ENCODE measurements at regions not wholly inside any gene's neighbourhood (a gene's known extent, or its start where the extent isn't known, plus 50 kb on each side); places are given as distances from the start of the nearest gene placed in this dataset.

DNA sequence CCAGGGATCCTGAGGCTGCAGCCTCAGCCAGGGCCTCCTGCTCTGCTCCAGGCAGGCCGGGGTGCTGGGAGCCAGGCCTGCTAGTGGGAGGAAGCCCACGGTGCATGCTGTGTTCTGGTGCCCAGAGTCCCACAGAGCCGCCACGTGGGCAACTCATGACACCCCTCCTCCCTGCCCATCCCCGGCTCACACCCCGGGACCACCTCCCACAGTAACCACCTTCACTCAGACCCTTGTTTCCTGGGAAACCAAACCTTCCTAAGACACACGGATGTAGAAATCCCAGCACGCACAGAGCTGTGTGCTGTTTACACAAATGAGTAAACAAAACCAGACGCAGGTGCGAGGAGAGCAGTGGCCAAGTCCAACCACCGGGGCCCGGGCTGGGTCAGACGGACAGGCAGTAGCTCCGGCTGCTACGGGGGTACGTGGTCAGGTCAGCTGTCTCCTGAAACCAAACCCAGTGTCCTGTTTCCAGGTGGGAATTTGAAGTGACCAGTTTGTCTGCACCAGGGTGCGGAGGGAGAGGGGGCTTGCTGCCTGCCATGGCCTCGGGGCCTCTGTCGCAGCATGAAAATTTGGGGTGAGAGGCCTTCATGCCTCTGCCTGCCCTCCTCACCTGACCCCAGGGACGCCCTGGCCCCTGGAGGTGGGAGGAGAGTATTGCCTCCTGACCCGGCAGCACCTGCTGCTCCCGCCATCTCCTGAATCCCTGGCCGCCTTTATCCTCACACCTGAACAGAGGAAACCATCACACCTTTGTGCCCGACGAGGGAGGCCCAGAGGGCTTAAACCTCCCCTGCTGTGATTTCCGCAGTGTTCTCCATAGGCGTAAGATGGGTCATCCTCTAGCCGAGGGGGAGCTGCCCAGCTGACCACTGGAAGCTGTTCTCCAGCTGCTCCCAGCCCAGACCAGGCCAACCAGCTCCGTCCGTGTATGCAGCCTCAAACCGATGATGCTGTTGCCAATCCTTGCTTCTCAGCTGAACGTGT lies 52.0 kb upstream of the SMOC2 start (continued):
- TF ChIP-seq, protein P1, sequence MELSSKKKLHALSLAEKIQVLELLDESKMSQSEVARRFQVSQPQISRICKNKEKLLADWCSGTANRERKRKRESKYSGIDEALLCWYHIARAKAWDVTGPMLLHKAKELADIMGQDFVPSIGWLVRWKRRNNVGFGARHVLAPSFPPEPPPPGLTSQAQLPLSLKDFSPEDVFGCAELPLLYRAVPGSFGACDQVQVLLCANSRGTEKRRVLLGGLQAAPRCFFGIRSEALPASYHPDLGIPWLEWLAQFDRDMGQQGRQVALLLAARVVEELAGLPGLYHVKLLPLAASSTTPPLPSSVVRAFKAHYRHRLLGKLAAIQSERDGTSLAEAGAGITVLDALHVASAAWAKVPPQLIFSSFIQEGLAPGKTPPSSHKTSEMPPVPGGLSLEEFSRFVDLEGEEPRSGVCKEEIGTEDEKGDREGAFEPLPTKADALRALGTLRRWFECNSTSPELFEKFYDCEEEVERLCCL (CRISPR knock-in tag; IDR thresholded peaks at IDR 0.05; ENCODE audit: borderline replicate concordance): no peak
- TF ChIP-seq ZNF879 (CRISPR knock-in tag; IDR thresholded peaks at IDR 0.05): no peak
- TF ChIP-seq ZNF619 (CRISPR knock-in tag; IDR thresholded peaks at IDR 0.05): no peak
- TF ChIP-seq ZNF484 (CRISPR knock-in tag; IDR thresholded peaks at IDR 0.05; ENCODE audit: borderline replicate concordance, low read depth): no peak
- no peak for TF ChIP-seq ZNF552 (CRISPR knock-in tag; IDR thresholded peaks at IDR 0.05; ENCODE audit: borderline replicate concordance)
- no peak for TF ChIP-seq ZNF570 (CRISPR knock-in tag; IDR thresholded peaks at IDR 0.05; ENCODE audit: borderline replicate concordance)
- TF ChIP-seq KLF16 (CRISPR knock-in tag; IDR thresholded peaks at IDR 0.05): 0 out of 4 replicates have a peak, but pooled peaks of 1 of the 2 experiments have one; percentile 44
- TF ChIP-seq, protein P2, sequence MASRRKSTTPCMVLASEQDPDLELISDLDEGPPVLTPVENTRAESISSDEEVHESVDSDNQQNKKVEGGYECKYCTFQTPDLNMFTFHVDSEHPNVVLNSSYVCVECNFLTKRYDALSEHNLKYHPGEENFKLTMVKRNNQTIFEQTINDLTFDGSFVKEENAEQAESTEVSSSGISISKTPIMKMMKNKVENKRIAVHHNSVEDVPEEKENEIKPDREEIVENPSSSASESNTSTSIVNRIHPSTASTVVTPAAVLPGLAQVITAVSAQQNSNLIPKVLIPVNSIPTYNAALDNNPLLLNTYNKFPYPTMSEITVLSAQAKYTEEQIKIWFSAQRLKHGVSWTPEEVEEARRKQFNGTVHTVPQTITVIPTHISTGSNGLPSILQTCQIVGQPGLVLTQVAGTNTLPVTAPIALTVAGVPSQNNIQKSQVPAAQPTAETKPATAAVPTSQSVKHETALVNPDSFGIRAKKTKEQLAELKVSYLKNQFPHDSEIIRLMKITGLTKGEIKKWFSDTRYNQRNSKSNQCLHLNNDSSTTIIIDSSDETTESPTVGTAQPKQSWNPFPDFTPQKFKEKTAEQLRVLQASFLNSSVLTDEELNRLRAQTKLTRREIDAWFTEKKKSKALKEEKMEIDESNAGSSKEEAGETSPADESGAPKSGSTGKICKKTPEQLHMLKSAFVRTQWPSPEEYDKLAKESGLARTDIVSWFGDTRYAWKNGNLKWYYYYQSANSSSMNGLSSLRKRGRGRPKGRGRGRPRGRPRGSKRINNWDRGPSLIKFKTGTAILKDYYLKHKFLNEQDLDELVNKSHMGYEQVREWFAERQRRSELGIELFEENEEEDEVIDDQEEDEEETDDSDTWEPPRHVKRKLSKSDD (CRISPR knock-in tag; IDR thresholded peaks at IDR 0.05; ENCODE audit: low read depth): no peak
- TF ChIP-seq, protein P3, sequence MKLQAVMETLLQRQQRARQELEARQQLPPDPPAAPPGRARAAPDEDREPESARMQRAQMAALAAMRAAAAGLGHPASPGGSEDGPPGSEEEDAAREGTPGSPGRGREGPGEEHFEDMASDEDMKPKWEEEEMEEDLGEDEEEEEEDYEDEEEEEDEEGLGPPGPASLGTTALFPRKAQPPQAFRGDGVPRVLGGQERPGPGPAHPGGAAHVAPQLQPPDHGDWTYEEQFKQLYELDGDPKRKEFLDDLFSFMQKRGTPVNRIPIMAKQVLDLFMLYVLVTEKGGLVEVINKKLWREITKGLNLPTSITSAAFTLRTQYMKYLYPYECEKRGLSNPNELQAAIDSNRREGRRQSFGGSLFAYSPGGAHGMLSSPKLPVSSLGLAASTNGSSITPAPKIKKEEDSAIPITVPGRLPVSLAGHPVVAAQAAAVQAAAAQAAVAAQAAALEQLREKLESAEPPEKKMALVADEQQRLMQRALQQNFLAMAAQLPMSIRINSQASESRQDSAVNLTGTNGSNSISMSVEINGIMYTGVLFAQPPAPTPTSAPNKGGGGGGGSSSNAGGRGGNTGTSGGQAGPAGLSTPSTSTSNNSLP (IDR thresholded peaks at IDR 0.05; ENCODE audit: low read depth, low read length): no peak
- TF ChIP-seq PAWR (CRISPR knock-in tag; IDR thresholded peaks at IDR 0.05; ENCODE audit: borderline replicate concordance): no peak
- TF ChIP-seq, protein P4, sequence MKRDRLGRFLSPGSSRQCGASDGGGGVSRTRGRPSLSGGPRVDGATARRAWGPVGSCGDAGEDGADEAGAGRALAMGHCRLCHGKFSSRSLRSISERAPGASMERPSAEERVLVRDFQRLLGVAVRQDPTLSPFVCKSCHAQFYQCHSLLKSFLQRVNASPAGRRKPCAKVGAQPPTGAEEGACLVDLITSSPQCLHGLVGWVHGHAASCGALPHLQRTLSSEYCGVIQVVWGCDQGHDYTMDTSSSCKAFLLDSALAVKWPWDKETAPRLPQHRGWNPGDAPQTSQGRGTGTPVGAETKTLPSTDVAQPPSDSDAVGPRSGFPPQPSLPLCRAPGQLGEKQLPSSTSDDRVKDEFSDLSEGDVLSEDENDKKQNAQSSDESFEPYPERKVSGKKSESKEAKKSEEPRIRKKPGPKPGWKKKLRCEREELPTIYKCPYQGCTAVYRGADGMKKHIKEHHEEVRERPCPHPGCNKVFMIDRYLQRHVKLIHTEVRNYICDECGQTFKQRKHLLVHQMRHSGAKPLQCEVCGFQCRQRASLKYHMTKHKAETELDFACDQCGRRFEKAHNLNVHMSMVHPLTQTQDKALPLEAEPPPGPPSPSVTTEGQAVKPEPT (CRISPR knock-in tag; IDR thresholded peaks at IDR 0.05; ENCODE audit: low read depth): no peak
- no peak for TF ChIP-seq PAF1 (CRISPR knock-in tag; IDR thresholded peaks at IDR 0.05)
- TF ChIP-seq ZNF530 (CRISPR knock-in tag; IDR thresholded peaks at IDR 0.05; ENCODE audit: low read depth): no peak
- TF ChIP-seq ZC3H13 (CRISPR knock-in tag; IDR thresholded peaks at IDR 0.05): no peak
- no peak for TF ChIP-seq DNMT3B (CRISPR knock-in tag; conservative IDR thresholded peaks at IDR 0.05)
- TF ChIP-seq ZNF337 (CRISPR knock-in tag; IDR thresholded peaks at IDR 0.05; ENCODE audit: borderline replicate concordance, low read depth): no peak
- no peak for TF ChIP-seq ZNF720 (CRISPR knock-in tag; IDR thresholded peaks at IDR 0.05)

All from HepG2 (cell line).